GM11168 (cell line): ENCODE measurements at regions not wholly inside any gene's neighbourhood (a gene's known extent, or its start where the extent isn't known, plus 50 kb on each side); places are given as distances from the start of the nearest gene placed in this dataset.

ENCODE experiments used
- in situ Hi-C: fragments of 300-500 bp; cut with MboI; formaldehyde crosslinking; loops from one replicate; pipeline ENCODE4 v1.12.0; 2022; ENCODE audit warnings: low sequenced_read_pairs; ENCODE audit not compliant: unreplicated experiment

DNA sequence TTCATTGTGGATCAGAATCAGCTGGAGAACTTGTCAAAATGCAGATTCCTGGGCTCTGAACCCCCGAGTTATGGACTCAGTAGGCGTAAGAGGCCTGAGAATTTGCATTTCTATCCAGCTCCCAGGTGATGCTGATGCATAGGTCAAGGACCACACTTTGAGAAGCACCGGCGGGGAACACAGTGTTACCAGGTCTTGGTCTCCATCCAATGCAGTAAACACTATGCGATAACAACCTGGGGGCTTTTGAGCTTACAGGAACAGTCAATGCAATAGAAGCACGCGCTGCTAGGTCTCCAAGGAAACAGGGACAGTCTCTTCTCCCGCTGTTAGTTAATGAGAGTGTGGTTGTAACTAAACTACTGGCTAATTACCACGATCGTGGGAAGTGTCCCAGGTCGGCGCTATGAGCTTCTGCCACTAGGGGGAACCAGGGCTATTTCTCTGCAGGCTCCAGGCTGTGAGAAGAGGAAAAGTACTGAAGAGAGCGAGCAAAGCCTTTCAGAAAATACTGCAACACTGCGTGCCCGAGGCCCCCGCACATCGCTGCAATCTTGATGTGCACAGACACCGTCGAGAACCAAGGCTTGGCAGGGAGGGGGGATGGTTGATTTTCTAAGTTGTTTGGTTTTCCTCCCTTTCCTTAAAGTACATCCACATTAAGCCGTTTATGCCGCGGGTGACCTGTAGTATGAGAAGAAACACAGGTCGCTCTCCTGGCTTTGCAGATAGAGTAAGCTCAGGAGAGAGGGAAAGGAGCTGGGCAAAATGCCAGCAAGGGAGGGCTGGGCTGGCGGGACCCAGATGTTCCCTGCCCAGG, 52.0 kb upstream of the KCNA1 start:
- in situ Hi-C loops = no loop called here

GRCh38 chr12:4858386-4858785, 51.3 kb upstream of the KCNA1 start:
- in situ Hi-C loops = no loop called here

GRCh38 chr12:4859478-4860210, 50.1 kb upstream of the KCNA1 start:
- in situ Hi-C loops = loop anchor here (5.0 to 10.0 kb wide), 2 partner anchors 143 to 215 kb away; no protein-coding TSS in a partner anchor
